ENCODE measurements at regions not wholly inside any gene's neighbourhood (a gene's known extent, or its start where the extent isn't known, plus 50 kb on each side); places are given as distances from the start of the nearest gene placed in this dataset.

- Histone ChIP-seq H3K36me3 (replicated peaks; ENCODE audit: low read depth, low read length) (no peaks in the 10 kb centered on the region), H3K4me2 (ENCODE audit: low read length) (no peak overlapping the region), H3K9ac (ENCODE audit: low read length) (no peak overlapping the region), H4K20me1 (ENCODE audit: insufficient read depth, low read length) (no peaks in the 10 kb centered on the region), H2AFZ (ENCODE audit: low read depth, low read length) (no peak overlapping the region), H3K4me1 (ENCODE audit: low read length) (no peaks in the 10 kb centered on the region), H3K27ac (ENCODE audit: low read length) (no peak overlapping the region), H3K27me3 (ENCODE audit: low read depth, low read length) (no peaks in the 10 kb centered on the region), H3K4me3 (ENCODE audit: low read length) (no peak overlapping the region), H3K79me2 (ENCODE audit: low read length) (no peaks in the 10 kb centered on the region), H3K9me3 (ENCODE audit: insufficient read depth, low read length) (no peaks in the 10 kb centered on the region)
- TF ChIP-seq CTCF (IDR thresholded peaks at IDR 0.05; ENCODE audit: low read depth, low read length) (no peak), EZH2phosphoT487 (IDR thresholded peaks at IDR 0.05; ENCODE audit: low read depth) (no peak)
Measured at GRCh38 chr13:88223958-88224357, 552.8 kb downstream of the SLITRK5 start.

GRCh38 chr13:88235441-88235840 lies 564.3 kb downstream of the SLITRK5 start:
- no peak for TF ChIP-seq CTCF (IDR thresholded peaks at IDR 0.05; ENCODE audit: low read depth, low read length)
- no peak for TF ChIP-seq EZH2phosphoT487 (IDR thresholded peaks at IDR 0.05; ENCODE audit: low read depth)
- no peaks in the 10 kb centered on the region for H3K9me3 ChIP-seq (ENCODE audit: insufficient read depth, low read length)
- H3K36me3 ChIP-seq (replicated peaks; ENCODE audit: low read depth, low read length): no peaks in the 10 kb centered on the region
- H3K79me2 ChIP-seq (ENCODE audit: low read length): no peaks in the 10 kb centered on the region
- no peak overlapping the region for H3K9ac ChIP-seq (ENCODE audit: low read length)
- H2AFZ ChIP-seq (ENCODE audit: low read depth, low read length): no peak overlapping the region
- H3K27ac ChIP-seq (ENCODE audit: low read length): no peak overlapping the region
- no peak overlapping the region for H3K4me2 ChIP-seq (ENCODE audit: low read length)
- no peaks in the 10 kb centered on the region for H3K27me3 ChIP-seq (ENCODE audit: low read depth, low read length)
- no peaks in the 10 kb centered on the region for H3K4me1 ChIP-seq (ENCODE audit: low read length)
- no peaks in the 10 kb centered on the region for H4K20me1 ChIP-seq (ENCODE audit: insufficient read depth, low read length)
- H3K4me3 ChIP-seq (ENCODE audit: low read length): no peak overlapping the region

- H3K4me1 ChIP-seq (ENCODE audit: low read length): no peaks in the 10 kb centered on the region
- TF ChIP-seq CTCF (IDR thresholded peaks at IDR 0.05; ENCODE audit: low read depth, low read length) (no peak), EZH2phosphoT487 (IDR thresholded peaks at IDR 0.05; ENCODE audit: low read depth) (no peak)
- no peaks in the 10 kb centered on the region for H3K27me3 ChIP-seq (ENCODE audit: low read depth, low read length)
- H4K20me1 ChIP-seq (ENCODE audit: insufficient read depth, low read length): no peaks in the 10 kb centered on the region
- H3K36me3 ChIP-seq (replicated peaks; ENCODE audit: low read depth, low read length): no peaks in the 10 kb centered on the region
- H3K4me3 ChIP-seq (ENCODE audit: low read length): no peak overlapping the region
- H3K27ac ChIP-seq (ENCODE audit: low read length): no peak overlapping the region
- no peak overlapping the region for H2AFZ ChIP-seq (ENCODE audit: low read depth, low read length)
- no peak overlapping the region for H3K4me2 ChIP-seq (ENCODE audit: low read length)
- H3K9me3 ChIP-seq (ENCODE audit: insufficient read depth, low read length): no peaks in the 10 kb centered on the region
- no peaks in the 10 kb centered on the region for H3K79me2 ChIP-seq (ENCODE audit: low read length)
- H3K9ac ChIP-seq (ENCODE audit: low read length): no peak overlapping the region
Measured at GRCh38 chr13:88246239-88246638, 575.1 kb downstream of the SLITRK5 start.

GRCh38 chr13:88248393-88248792 lies 577.2 kb downstream of the SLITRK5 start:
- Histone ChIP-seq H3K9ac (ENCODE audit: low read length) (no peak overlapping the region), H3K4me3 (ENCODE audit: low read length) (no peak overlapping the region), H3K36me3 (replicated peaks; ENCODE audit: low read depth, low read length) (no peaks in the 10 kb centered on the region), H3K27ac (ENCODE audit: low read length) (no peak overlapping the region), H3K79me2 (ENCODE audit: low read length) (no peaks in the 10 kb centered on the region), H3K4me1 (ENCODE audit: low read length) (no peaks in the 10 kb centered on the region), H2AFZ (ENCODE audit: low read depth, low read length) (no peak overlapping the region), H4K20me1 (ENCODE audit: insufficient read depth, low read length) (no peaks in the 10 kb centered on the region), H3K27me3 (ENCODE audit: low read depth, low read length) (no peaks in the 10 kb centered on the region), H3K9me3 (ENCODE audit: insufficient read depth, low read length) (no peaks in the 10 kb centered on the region), H3K4me2 (ENCODE audit: low read length) (no peak overlapping the region)
- no peak for TF ChIP-seq CTCF (IDR thresholded peaks at IDR 0.05; ENCODE audit: low read depth, low read length)
- TF ChIP-seq EZH2phosphoT487 (IDR thresholded peaks at IDR 0.05; ENCODE audit: low read depth): no peak

Data from OCI-LY3 (cell line).